ENCODE measurements at regions not wholly inside any gene's neighbourhood (a gene's known extent, or its start where the extent isn't known, plus 50 kb on each side); places are given as distances from the start of the nearest gene placed in this dataset.

DNA sequence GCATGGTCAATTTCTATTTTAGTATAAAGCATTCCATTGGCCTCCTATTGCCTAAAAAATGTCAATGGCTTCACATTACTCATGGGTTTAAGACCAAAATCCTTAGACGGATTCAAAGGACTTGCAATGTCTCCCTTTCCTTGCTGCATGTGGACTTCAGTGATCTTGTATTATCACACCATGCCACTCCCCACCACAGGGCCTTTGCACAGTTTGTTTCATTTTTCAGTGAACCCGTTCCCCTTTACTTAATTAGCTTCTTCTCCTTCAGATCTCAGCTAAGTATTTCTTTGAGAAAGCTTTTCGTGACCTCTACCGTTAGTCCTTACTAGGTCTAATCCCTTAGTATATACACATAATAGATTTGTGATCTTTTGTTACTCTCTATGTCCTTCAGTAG, 269.7 kb downstream of the FAM76B start:
- H2BK15ac ChIP-seq (ENCODE audit: low read depth, low read length) = no peak overlapping the region
- no peaks in the 10 kb centered on the region for H3K9me3 ChIP-seq (ENCODE audit: control insufficient read depth, low read depth, low read length)
- no peak overlapping the region for H3K27ac ChIP-seq (ENCODE audit: insufficient read length, low read depth, low read length)
- Mint-ChIP-seq H3K27me3 (ENCODE audit: low read depth) (no peaks in the 10 kb centered on the region), H3K36me3 (ENCODE audit: insufficient read depth in 1 of 3, low read depth in 3 of 3) (no peaks in the 10 kb centered on the region), H3K9me3 (no peaks in the 10 kb centered on the region), H3K4me3 (no peak overlapping the region), H3K4me1 (peaks cover 3 to 4% of the 10 kb centered on the region in 2 experiments; a peak in 1 of 4 replicates), H3K27ac (no peak overlapping the region)
- no peak overlapping the region for H3K14ac ChIP-seq (ENCODE audit: insufficient read depth, low read length)
- no peak overlapping the region for H3T11ph ChIP-seq (ENCODE audit: low read length)
- no peak overlapping the region for H2BK5ac ChIP-seq (ENCODE audit: insufficient read length, low read length)
- no peak overlapping the region for H4K91ac ChIP-seq (ENCODE audit: insufficient read length, low read depth, low read length)
- H3K4ac ChIP-seq (ENCODE audit: low read depth, low read length) = no peak overlapping the region
- no peaks in the 10 kb centered on the region for H3K4me1 ChIP-seq (ENCODE audit: insufficient read depth, low read length)
- H3K23ac ChIP-seq (ENCODE audit: insufficient read length, low read depth, low read length) = no peak overlapping the region
- H2BK120ac ChIP-seq (ENCODE audit: low read depth, low read length, poor library complexity, severe bottlenecking) = no peak overlapping the region
- no peaks in the 10 kb centered on the region for H3K27me3 ChIP-seq (ENCODE audit: insufficient read depth, low read length)
- no peaks in the 10 kb centered on the region for H3K23me2 ChIP-seq (ENCODE audit: insufficient read length, low read depth, low read length, poor library complexity, severe bottlenecking)
- no peak overlapping the region for H4K5ac ChIP-seq (ENCODE audit: insufficient read length, low read depth, low read length)
- no peak overlapping the region for H2AFZ ChIP-seq (ENCODE audit: low read length)
- no peak overlapping the region for H4K8ac ChIP-seq (replicated peaks; ENCODE audit: insufficient read length, low read depth, low read length)
- WGBS (ENCODE audit: extremely low coverage, insufficient read length, low lambda C conversion rate) = no CpG with 5 or more reads among the region's 4 CpGs
- H2BK20ac ChIP-seq (ENCODE audit: low read depth, low read length, poor library complexity, severe bottlenecking) = no peak overlapping the region
- TF ChIP-seq, protein P1, sequence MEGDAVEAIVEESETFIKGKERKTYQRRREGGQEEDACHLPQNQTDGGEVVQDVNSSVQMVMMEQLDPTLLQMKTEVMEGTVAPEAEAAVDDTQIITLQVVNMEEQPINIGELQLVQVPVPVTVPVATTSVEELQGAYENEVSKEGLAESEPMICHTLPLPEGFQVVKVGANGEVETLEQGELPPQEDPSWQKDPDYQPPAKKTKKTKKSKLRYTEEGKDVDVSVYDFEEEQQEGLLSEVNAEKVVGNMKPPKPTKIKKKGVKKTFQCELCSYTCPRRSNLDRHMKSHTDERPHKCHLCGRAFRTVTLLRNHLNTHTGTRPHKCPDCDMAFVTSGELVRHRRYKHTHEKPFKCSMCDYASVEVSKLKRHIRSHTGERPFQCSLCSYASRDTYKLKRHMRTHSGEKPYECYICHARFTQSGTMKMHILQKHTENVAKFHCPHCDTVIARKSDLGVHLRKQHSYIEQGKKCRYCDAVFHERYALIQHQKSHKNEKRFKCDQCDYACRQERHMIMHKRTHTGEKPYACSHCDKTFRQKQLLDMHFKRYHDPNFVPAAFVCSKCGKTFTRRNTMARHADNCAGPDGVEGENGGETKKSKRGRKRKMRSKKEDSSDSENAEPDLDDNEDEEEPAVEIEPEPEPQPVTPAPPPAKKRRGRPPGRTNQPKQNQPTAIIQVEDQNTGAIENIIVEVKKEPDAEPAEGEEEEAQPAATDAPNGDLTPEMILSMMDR (conservative IDR thresholded peaks at IDR 0.05) = no peak
- no peak overlapping the region for H3K9ac ChIP-seq (ENCODE audit: extremely low read depth, insufficient read length, low read length)
- H3K79me2 ChIP-seq (ENCODE audit: insufficient read depth, low read length) = no peaks in the 10 kb centered on the region
- no peak for DNase-seq
- H3K79me1 ChIP-seq (ENCODE audit: insufficient read depth, low read depth, low read length, poor library complexity, severe bottlenecking) = no peaks in the 10 kb centered on the region
- no peak overlapping the region for H3K18ac ChIP-seq (ENCODE audit: insufficient read length, low read depth, low read length)
- no peak overlapping the region for H3K4me2 ChIP-seq (ENCODE audit: insufficient read depth, insufficient read length, low read length)
- no peaks in the 10 kb centered on the region for H4K20me1 ChIP-seq (ENCODE audit: control insufficient read depth, insufficient read depth, insufficient read length)
- no peak overlapping the region for H2BK12ac ChIP-seq (ENCODE audit: insufficient read length, low read depth, low read length)
- H3K56ac ChIP-seq (ENCODE audit: insufficient read length, low read depth, low read length) = no peak overlapping the region
- H2AK5ac ChIP-seq (ENCODE audit: insufficient read length, low read length) = no peak overlapping the region
